SU-DHL-6 (cell line): ENCODE measurements at regions not wholly inside any gene's neighbourhood (a gene's known extent, or its start where the extent isn't known, plus 50 kb on each side); places are given as distances from the start of the nearest gene placed in this dataset.

Source experiments
- EZH2phosphoT487 ChIP-seq: fragments of 200-600 bp; sonication (generic), shearing (Covaris generic); conservative IDR thresholded peaks from 2 replicates; pipeline ENCODE4 v1.6.1; 2018; ENCODE audit warnings: mild to moderate bottlenecking, antibody characterized with exemption, low read length, moderate library complexity, mixed read lengths
- TF ChIP-seq, protein P1 (sequence below): fragments of 200-600 bp; sonication (generic); IDR thresholded peaks from one replicate; pipeline ENCODE4 v1.5.1; 2017; ENCODE audit warnings: antibody characterized with exemption, mild to moderate bottlenecking, low read length, moderate library complexity; ENCODE audit not compliant: insufficient read depth, poor library complexity, severe bottlenecking

- TF ChIP-seq, protein P1, sequence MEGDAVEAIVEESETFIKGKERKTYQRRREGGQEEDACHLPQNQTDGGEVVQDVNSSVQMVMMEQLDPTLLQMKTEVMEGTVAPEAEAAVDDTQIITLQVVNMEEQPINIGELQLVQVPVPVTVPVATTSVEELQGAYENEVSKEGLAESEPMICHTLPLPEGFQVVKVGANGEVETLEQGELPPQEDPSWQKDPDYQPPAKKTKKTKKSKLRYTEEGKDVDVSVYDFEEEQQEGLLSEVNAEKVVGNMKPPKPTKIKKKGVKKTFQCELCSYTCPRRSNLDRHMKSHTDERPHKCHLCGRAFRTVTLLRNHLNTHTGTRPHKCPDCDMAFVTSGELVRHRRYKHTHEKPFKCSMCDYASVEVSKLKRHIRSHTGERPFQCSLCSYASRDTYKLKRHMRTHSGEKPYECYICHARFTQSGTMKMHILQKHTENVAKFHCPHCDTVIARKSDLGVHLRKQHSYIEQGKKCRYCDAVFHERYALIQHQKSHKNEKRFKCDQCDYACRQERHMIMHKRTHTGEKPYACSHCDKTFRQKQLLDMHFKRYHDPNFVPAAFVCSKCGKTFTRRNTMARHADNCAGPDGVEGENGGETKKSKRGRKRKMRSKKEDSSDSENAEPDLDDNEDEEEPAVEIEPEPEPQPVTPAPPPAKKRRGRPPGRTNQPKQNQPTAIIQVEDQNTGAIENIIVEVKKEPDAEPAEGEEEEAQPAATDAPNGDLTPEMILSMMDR: no peak
- TF ChIP-seq EZH2phosphoT487: no peak
Observed at GRCh38 chr1:5329068-5329739, 663.0 kb downstream of the NPHP4 start.
